ENCODE measurements at regions not wholly inside any gene's neighbourhood (a gene's known extent, or its start where the extent isn't known, plus 50 kb on each side); places are given as distances from the start of the nearest gene placed in this dataset.

GRCh38 chr1:245096311-245097066 is 58.3 kb upstream of the KIF26B start:
- TF ChIP-seq EZH2 (IDR thresholded peaks at IDR 0.05; ENCODE audit: borderline replicate concordance, low read length) (no peak), CTCF (conservative IDR thresholded peaks at IDR 0.05 in 1 of 2, IDR thresholded peaks at IDR 0.05 in 1 of 2; ENCODE audit: extremely low read depth in 1 of 2, insufficient read depth in 1 of 2, low read depth in 1 of 2, low read length in 2 of 2) (no peak)

Measured in mammary epithelial cell (primary cell).